HG03139 (cell line): ENCODE measurements at regions not wholly inside any gene's neighbourhood (a gene's known extent, or its start where the extent isn't known, plus 50 kb on each side); places are given as distances from the start of the nearest gene placed in this dataset.
"Not testable (repeated sequence)": the region's sequence is repeated elsewhere in the genome, so short reads cannot be mapped to it uniquely, and the experiment has no call there.

Experiments
- ATAC-seq: cut with Tn5 transposase; IDR thresholded peaks from one replicate; pipeline ENCODE4 v1.9.1; 2021; ENCODE audit not compliant: unreplicated experiment

DNA sequence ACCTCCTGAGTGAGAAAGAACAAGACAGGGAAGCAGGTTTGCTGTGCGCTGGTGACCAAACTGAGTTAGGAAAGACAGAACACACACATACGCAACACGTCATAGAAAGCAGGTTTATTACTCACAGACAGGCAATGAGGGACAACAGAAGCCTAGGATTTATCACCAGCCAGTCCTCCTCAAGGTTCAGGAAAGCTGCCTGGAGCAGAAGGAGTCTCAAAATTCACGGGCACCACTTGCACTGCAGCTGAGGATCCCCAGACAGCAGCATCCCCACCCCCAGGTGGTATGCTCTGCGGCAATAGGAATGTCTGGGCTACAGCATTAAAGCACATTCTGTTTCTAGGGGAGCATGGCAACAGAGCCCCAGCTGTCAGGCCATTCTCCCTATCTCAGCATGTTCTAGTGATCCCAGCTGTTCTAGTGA, 284.4 kb upstream of the RGPD4 start:
- ATAC-seq = no peak

DNA sequence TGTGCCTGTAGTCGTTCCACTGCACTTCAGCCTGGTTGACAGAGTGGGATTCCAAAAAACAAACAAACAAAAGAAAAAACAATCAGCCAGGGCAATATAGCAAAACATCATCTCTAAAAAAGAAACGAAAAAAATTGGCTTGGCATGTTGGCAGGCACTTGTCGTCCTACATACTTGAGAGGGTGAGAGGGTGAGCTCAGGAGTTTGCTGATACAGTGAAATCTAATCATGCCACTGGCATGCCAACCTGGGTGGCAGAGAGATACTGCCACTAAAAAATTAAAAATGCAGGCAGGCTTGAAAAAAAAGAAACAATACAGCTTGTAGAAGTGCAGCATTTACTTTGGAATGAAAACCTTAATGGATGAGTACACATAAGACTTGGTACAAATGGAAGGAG, 282.9 kb upstream of the RGPD4 start:
- ATAC-seq = no peak

DNA sequence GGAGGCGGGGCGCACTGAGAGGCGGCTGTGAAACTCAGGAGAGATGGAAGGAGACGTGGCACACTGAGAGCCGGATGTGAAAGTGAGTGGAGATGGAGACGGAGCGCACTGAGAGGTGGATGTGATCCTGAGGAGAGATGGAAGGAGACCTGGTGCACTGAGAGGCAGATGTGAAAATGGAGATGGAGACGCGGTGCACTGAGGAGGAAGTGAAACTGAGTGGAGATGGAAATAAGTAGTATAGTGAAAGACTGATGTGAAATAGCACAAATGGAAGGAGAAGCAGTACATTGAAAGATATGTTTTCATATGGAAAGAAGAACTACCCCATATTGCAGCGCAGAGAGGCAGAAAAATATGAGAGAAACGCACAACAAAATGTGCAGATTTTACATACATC, 281.6 kb upstream of the RGPD4 start:
- ATAC-seq = no peak

DNA sequence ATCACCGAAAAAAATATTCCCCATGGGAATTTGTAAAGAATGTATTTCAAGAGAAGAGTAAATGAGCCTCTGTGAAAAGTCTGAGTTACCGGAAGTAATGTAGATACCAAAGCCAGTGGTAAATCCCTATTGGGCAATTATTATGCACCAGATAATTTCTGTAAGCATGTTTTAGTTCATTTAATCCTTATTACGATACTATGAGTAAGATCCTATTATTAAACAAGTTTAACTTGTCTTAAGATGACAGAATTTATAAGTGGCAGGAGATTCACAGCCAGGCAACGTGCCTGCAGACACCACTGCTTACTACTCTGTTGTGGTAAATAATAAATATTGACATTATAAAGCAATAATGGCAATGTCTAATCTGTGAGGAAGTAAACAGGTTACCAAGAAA, 280.8 kb upstream of the RGPD4 start:
- ATAC-seq = no peak

DNA sequence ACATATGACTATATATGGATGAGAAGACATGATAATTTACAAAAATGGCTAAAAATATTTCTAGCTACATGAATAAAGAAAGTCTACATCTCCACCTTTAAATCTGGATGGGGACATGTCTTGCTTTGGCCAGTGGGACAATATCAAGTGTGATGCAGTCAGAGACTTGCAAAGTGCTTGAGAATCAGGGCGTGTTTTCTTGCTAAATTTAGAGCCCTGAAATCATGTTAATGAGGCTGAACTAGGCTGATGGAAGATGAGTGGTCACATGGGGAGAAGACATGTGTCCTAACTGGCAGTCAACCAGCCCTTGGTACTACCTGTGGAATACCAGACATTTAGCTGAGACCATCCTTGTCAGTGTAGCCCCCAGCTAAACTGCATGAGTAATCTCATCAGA, 278.5 kb upstream of the RGPD4 start:
- ATAC-seq = no peak

DNA sequence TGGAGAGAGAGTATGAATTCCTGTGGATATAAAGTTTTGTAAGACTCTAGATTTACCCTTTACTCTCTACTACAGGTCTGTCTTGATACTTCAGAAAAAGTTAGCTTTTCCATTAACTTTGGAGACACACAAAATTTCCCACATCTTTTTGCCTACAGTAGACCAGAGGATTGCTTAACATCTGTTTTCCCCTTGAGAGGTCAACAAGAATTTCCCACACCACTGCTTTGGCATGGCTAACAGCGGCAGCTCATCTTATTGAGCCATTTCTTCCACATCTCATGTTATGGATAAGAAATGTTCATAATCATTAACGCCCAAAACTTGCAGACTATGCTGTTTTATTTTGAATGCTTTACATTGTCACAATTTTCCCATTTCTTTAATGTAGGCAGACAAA, 273.6 kb upstream of the RGPD4 start:
- ATAC-seq = no peak

DNA sequence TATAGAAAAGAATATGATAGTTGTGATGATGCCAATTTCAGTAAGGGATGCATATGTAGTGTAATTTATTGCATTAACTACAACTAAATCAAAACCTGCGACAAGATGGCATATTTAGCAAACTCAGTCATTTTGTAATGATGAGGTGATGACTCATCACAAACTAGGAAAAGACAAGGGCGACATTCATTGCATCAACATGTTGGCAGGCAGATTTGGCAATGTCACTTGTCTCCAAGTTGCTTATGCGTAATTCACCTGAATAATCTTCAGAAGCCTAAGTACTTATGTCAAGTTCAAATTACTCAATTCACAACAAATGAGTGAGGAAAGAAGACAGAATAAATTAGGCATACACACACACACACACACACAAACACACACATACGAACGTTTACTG, 273.2 kb upstream of the RGPD4 start:
- ATAC-seq = no peak

DNA sequence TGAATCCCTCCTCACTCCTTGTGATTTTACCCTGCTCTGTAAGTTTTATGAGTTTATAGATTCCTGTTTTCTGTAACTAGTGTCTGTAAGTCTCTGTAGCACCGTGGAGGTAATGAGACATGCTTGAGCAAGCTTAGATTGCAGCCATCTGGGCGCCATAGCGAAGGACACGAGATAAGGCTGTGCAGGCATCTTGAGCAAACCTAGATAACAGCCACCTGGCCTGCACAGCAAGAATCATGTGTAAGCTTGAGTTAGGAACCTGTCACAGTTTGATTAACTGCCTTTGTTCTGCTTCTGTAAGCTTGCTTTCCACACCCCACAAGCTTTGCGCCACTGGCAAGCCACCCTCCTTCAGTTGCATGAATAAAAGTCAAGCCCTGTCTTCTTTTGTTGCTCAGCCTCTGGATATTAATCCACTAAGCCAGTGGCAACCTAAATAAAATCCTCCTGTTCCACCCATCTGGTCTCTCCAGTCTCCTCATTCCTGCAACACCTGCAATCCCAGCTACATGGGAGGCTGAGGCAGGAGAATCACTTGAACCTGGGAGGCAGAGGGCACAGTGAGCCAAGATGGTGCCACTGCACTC, 270.6 kb upstream of the RGPD4 start:
- no peak for ATAC-seq

DNA sequence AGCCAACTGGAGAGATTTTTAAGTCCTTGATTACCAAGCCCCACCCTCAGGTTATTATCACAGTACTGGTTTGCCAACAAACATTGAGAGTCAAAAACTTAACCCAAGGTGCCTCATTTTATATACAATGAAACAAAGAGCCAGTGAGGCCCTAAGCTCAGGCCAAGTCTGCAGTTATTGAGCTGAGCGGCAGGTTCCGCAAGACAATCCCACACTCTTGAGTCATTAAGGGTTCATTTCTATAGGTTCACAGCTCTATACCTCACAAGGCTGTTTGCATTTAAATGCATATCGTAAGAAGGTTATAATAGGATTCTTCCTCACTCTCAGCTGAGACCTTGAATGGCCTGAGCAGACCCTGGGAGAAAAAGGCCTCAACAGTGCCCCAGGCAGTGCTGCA, 268.4 kb upstream of the RGPD4 start:
- no peak for ATAC-seq

DNA sequence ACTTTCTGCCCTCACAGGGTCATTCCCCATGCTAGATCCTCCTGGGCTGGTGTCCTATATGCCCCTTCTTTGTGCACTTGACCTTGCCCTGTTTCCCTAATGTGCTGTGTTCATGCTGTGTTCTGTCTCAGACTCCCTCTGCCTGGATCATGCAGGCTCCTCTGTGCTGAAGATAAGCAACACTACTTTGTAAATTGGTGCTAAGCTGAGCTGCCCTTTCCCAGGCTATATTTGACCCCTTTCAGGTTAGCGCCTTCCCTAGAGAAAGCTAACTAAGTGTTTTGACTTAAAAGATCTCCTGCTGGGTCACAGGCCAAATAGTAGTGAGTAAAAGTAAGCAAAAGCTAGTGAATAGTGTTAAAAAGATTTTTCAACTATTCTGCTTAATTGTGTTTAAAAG, 257.2 kb upstream of the RGPD4 start:
- ATAC-seq = no peak

DNA sequence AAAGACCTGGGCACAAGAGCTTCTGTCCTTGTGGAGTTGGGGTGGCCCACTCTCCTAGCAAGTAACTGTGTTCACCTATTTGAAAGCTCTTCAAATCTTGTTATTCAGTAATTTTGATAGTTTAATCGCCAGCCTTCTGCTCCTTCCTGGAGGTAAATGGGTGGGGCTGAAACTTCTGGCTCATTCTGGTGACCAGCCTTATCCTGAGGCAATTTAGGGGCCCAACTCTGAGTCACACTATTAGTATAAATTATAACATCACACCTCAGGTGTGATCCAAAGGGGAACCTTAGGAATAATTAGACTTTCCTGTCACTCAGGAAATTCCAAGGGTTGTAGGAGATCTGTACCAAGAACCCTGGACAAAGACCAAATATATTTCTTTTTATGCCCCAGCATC, 255.8 kb upstream of the RGPD4 start:
- no peak for ATAC-seq

DNA sequence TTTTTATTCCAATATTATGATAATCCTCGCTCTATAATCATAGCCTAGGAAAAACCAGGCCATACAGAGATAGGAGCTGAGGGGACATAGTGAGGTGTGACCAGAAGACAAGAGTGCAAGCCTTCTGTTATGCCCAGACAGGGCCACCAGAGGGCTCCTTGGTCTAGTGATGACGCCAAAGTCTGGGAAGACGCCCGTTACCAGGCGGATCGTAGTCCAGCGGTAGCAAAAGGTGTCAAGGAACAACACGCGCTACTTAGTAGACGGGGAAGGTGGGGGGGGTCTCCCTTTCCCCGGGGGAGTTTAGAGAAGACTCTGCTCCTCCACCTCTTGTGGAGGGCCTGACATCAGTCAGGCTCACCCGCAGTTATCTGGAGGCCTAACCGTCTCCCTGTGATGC, 253.8 kb upstream of the RGPD4 start:
- ATAC-seq = not testable (repeated sequence)

DNA sequence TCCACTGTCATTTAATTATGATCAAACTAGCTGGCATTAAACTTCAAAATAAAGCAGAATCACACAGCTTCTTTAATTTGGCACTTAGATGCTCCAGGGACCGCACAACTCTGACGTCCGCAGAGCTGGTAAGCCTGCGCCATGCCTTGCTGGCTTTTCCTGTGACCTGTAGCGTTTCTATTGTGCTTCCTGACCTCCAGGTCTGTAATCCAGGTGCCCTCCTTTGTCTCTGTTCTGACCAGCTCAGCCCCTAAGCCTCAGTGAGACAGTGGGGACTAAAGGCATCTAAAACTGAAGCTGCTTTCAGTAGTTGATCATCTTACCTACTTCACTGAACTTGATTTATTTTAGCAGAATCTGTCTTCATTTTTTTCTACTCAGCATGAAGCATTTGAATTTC, 249.7 kb upstream of the RGPD4 start:
- ATAC-seq = no peak

DNA sequence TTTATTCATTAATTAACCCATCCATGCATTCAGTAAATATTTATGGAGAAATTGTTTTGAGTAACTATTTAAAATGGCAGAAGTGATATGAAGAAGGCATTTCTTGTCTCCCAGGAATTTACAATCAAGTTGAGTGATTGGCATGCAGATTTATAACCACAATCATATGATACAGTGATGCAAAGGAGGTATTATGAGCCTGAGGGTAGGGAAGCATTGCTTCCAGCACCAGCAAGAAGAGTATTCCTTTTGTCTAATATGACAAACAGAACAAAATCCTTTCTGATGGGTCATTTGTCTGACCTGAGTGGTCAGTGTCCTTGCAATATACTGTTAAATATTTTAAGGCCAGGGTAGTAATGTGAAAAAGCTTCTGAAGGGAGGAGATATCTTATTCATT, 244.2 kb upstream of the RGPD4 start:
- ATAC-seq = no peak

DNA sequence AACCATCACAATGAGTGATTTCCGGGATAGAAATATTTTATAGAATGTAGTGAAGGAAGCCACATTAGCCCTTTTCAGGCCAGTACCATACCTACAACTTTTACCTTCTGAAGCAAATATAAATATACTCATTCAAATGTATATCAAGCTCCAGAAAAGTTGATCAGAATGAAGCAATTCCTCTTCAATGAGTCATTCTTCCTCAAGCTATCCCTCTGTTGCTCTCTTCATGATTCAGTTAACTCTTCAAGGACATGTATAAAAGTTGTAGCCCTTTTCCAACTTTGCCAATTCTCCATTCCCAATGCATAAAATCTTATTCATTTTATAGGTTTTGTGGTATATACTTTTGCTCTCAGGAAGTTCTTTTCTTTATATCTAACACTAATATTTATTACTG, 242.1 kb upstream of the RGPD4 start:
- no peak for ATAC-seq

DNA sequence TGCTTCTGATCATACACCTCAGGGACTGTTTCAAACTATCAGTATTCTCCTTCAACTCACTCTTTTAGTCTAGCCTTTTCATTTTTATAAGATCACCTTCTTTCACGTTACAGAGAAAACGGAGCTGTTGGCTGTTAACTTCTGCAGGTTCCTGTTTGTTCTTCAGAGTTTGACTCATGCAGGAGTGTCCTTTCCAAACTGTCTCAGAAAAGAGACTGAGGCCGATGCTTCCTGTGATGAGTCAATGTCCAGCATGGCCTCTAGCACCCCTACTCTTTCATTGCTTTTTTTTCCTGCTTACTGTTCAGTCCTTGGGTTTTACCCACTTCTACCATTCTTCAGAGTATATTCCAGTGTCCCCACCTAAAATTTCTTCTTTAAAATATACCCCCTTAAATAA, 240.8 kb upstream of the RGPD4 start:
- ATAC-seq = no peak

DNA sequence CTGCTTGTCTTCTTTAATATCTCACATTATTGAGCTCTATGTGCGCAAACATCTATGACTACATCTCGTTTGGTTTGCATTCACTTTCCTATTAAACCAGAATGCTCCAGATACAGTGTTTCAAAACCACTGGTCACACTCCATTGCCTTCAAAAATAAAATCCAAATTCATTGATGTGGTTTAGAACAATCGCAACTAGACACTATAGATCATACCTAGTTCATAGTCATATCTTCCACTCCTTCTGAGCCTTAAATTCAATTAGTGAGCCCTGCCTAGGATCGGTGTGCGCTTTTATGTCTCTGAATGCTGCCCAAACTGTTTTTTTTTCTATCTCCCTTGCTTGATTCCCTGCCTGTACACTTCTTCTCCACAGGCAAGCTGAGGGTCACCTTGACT, 238.5 kb upstream of the RGPD4 start:
- no peak for ATAC-seq

DNA sequence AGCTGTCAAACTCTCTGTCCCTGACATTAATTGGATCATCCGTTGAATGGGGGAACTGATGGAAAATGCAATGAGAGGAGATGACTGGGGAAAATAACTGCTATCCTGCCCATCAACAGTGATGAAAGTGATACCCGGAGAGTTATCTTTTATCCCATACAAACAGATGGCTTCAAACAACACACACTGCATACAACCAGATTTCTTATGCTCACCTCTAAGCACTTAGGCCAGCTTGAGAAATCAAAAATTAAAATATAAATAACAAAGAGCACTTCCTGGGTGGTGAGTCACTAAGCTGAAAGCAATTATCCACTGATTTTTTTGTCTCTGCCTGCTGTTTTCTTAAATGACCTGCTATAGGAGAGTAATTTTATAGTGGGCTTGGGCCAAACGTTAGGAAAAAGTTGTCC, 237.6 kb upstream of the RGPD4 start:
- no peak for ATAC-seq

DNA sequence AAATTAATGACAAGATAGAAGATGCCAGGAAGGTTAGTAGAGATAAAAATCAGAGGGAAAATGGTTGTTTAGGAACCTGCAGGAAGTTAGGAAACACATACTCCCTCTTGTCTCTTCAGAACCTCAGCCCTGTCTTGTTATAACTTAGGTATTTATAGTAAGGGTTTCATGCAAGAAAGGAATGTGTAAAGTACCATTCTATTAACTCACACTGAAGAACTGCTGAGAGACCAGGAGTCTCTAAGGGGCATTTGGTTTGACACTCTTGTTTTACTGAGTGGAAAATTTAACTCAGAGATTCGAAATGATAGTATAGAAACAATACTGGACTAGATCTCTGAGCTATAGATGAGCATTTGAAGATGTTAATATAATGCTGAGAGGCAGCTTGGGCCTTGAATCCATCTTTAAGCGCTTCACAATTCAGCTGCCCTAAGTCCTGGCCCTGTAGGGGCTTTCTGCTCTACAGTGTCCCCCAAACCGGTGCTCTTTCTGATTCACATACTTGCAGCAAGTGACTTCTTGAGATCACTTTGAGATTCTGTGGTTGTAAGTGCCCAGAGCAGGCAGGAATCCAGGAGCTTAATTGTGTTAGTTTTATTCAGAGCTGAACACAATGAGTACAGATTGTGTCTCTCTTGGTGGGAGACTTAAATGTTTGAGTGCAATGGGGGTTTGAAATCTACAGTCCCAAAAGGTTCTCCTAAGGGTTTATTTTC, 235.0 kb upstream of the RGPD4 start:
- no peak for ATAC-seq

DNA sequence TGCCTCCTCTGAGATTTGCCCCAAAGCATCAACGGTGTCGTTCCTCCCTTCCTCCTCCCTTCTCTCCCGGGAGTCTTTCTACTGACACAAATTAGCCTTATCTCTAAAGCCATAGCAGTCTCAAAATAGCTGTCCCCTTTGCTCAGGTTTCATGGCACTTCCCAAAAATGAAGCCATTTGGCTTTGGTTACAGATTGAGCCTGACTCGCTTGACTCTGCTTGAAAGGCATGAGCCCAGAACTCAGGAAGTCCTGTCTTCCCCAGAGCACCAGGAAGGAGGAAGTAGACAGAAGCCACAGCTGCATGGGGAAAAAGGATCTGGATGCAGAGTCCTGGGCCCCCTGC, 234.4 kb upstream of the RGPD4 start:
- no peak for ATAC-seq

DNA sequence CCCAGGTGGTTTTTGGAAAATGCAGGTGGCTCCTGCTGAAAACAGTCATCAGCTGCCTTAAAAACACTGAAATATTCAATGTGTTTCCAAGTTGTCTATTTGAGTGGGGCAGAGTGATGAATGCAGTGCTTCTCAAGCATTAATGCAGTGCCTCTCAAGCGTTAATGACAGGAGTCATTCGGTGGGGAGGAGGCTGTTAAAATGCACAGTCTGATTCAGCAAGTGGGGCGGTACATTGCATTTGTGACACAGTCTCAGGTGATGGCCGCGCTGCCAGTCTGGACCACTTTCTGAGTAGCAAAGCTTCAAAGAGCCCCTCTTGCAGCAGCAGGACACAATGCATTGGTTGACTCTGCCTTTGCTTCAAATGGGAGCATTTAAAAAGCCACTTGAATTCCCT, 231.4 kb upstream of the RGPD4 start:
- no peak for ATAC-seq

DNA sequence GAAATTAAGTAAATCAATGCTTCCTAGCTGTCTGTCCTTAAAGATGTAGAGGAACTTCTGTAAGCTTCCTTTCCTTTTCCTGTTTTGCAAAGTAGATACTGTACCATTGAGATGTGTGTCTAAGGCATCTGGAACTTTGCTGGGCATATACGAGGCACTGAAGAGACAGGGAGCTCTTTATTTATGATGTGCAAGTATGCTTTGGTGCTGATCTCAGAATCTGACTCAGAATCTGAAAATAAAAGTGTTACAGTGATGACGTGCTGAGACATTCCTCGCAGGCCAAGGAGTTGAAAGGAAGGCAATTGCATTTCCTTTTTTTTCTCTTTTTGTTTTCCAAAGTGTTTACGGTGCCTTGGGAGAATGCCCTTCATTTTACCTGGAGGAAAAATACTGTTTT, 230.9 kb upstream of the RGPD4 start:
- ATAC-seq = no peak

DNA sequence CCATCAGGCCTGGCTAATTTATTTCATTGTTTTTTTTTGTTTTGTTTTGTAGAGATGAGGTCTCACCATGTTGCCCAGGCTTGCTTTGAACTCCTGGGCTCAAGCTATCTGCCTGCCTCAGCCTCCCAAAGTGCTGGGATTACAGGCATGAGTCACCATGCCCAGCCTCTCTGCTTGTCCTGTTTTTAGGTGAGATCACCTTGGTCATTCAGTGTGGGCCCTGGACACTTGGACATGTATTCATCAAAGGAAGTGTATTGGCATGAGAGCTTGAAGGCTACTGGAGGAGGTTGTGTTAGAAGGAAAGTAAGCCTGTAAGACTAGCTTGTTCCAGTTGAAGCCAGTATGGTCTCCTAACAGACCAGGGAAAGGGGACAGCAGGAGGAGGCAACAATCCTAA, 229.2 kb upstream of the RGPD4 start:
- no peak for ATAC-seq
